ENCODE measurements at regions not wholly inside any gene's neighbourhood (a gene's known extent, or its start where the extent isn't known, plus 50 kb on each side); places are given as distances from the start of the nearest gene placed in this dataset.

GRCh38 chr6:89023591-89024441 lies 56.7 kb upstream of the PNRC1 start:
- WGBS, 5 donors = 68 to 75% (median 71%) methylated on average over 4 of the region's 4 CpGs
- Histone ChIP-seq H3K4me1 (peaks cover 4 to 51% (median 24%) of the 10 kb centered on the region in 4 donors), H3K36me3 (no peaks in the 10 kb centered on the region), H3K27ac (peak overlapping the region in 4 of 5 donors; percentile 48 to 75 (median 70)), H3K4me3 (no peak overlapping the region), H3K27me3 (no peaks in the 10 kb centered on the region), H3K9me3 (no peaks in the 10 kb centered on the region)
- TF ChIP-seq POLR2A (IDR thresholded peaks at IDR 0.05) = no peak
- no peak for TF ChIP-seq EP300 (IDR thresholded peaks at IDR 0.05)
- no peak for TF ChIP-seq CTCF (IDR thresholded peaks at IDR 0.05)
- peak in 2 of 3 donors; percentile 25 to 55 for TF ChIP-seq POLR2AphosphoS5 (IDR thresholded peaks at IDR 0.05)
- no peak for DNase-seq
- intact Hi-C loops (cut with DNase I; ENCODE audit: low total_unique reads) = no loop called here

DNA sequence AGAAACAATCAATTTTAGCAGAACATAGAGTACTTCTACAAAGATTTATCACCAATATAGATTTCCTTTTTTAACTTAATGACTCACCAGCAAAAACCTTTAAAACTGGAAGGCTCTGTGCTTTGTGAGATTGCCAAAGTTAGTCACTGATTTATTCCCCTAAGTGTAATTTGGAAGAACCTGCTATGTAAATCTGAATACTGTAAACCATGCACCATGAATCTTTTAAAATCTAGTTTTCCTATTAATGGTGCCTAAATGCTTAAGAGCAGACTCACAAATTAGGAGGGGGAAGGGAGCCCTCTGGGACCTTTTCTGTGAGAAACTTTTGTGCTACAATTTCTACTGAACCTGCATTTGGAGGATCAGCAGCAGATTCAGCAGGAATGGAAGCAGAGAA lies 57.8 kb upstream of the PNRC1 start:
- TF ChIP-seq CTCF (IDR thresholded peaks at IDR 0.05) (no peak), POLR2AphosphoS5 (IDR thresholded peaks at IDR 0.05) (peak in 2 of 3 donors; percentile 37 to 40), EP300 (IDR thresholded peaks at IDR 0.05) (no peak), POLR2A (IDR thresholded peaks at IDR 0.05) (no peak)
- peak in 1 of 2 donors; percentile 68 for DNase-seq
- Histone ChIP-seq H3K4me3 (no peak overlapping the region), H3K9me3 (no peaks in the 10 kb centered on the region), H3K4me1 (peaks cover 4 to 42% (median 24%) of the 10 kb centered on the region in 4 donors), H3K36me3 (no peaks in the 10 kb centered on the region), H3K27me3 (no peaks in the 10 kb centered on the region), H3K27ac (peak overlapping the region in 4 of 5 donors; percentile 43 to 75 (median 60))
- intact Hi-C loops (cut with DNase I; ENCODE audit: low total_unique reads) = no loop called here

DNA sequence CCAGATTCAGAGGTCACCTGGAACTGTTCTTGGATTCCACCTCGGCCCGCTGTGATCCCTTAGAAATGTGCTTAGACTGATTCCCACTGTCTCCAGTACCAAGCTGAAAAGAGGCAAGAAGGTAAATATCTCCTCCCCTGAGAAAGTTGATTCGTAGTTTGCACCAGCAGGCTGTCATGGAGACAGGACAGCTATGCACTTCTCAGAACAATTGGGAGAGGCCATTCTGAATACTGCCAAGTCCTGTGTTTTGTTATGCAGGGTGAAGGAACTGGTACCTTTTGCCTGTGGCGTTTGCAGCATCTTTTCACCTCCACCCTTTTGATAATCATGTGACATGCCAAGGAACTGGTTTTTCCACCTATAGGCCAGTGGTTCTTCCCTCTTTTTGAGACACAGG lies 58.2 kb upstream of the RNGTT start:
- H3K27ac ChIP-seq = peak overlapping the region in 2 of 5 donors; percentile 72 to 75
- WGBS, 5 donors = 64 to 80% (median 70%) methylated on average over 4 of the region's 4 CpGs

GRCh38 chr6:89015971-89016370 lies 52.6 kb upstream of the RNGTT start:
- Histone ChIP-seq H3K9me3 (peaks cover 0 to 3% (median 0%) of the 10 kb centered on the region in 4 donors), H3K4me1 (no peaks in the 10 kb centered on the region), H3K36me3 (no peaks in the 10 kb centered on the region), H3K4me3 (no peak overlapping the region), H3K27me3 (no peaks in the 10 kb centered on the region), H3K27ac (no peak overlapping the region)
- intact Hi-C loops (cut with DNase I; ENCODE audit: low total_unique reads) = no loop called here
- 91 to 99% (median 97%) methylated on average over 2 of the region's 2 CpGs for WGBS, 5 donors
- DNase-seq = no peak
- TF ChIP-seq EP300 (IDR thresholded peaks at IDR 0.05) (no peak), POLR2AphosphoS5 (IDR thresholded peaks at IDR 0.05) (no peak), POLR2A (IDR thresholded peaks at IDR 0.05) (no peak), CTCF (IDR thresholded peaks at IDR 0.05) (no peak)

More for the DNA sequence above, 58.2 kb upstream of the RNGTT start:
- no peaks in the 10 kb centered on the region for H3K27me3 ChIP-seq
- no peaks in the 10 kb centered on the region for H3K36me3 ChIP-seq
- intact Hi-C loops (cut with DNase I; ENCODE audit: low total_unique reads) = no loop called here
- TF ChIP-seq POLR2A (IDR thresholded peaks at IDR 0.05) (no peak), POLR2AphosphoS5 (IDR thresholded peaks at IDR 0.05) (no peak), CTCF (IDR thresholded peaks at IDR 0.05) (no peak), EP300 (IDR thresholded peaks at IDR 0.05) (no peak)
- DNase-seq = no peak
- H3K4me1 ChIP-seq = peaks cover 4 to 38% (median 24%) of the 10 kb centered on the region in 4 donors
- no peaks in the 10 kb centered on the region for H3K9me3 ChIP-seq
- no peak overlapping the region for H3K4me3 ChIP-seq

Data from stomach (tissue), 8 donors.